GM06990 (cell line): ENCODE measurements at regions not wholly inside any gene's neighbourhood (a gene's known extent, or its start where the extent isn't known, plus 50 kb on each side); places are given as distances from the start of the nearest gene placed in this dataset.

Experiments
- DNase-seq: peaks from one replicate; pipeline ENCODE4 v3.0.0-alpha.2; 2011; ENCODE audit not compliant: insufficient read length; ENCODE audit errors: extremely low read depth
- H3K27me3 ChIP-seq: replicated peaks from 2 replicates; pipeline ENCODE4 v1.6.0; 2011; ENCODE audit warnings: low read length; ENCODE audit not compliant: control insufficient read depth, insufficient read depth
- H3K36me3 ChIP-seq: 2 replicates; pipeline ENCODE4 v1.5.1; 2011; ENCODE audit warnings: low read length; ENCODE audit not compliant: control insufficient read depth, insufficient read depth
- H3K4me3 ChIP-seq: replicated peaks from 2 replicates; pipeline ENCODE4 v1.5.1; 2011; ENCODE audit warnings: low read depth, mild to moderate bottlenecking, control low read depth, low read length
- CTCF ChIP-seq: IDR thresholded peaks from 2 replicates; pipeline ENCODE4 v1.5.1; 2011; ENCODE audit warnings: low read length, control low read depth, mild to moderate bottlenecking, inconsistent platforms; ENCODE audit not compliant: insufficient read depth, poor library complexity, severe bottlenecking

- H3K4me3 ChIP-seq = no peak overlapping the region
- TF ChIP-seq CTCF = no peak
- no peak for DNase-seq
- no peaks in the 10 kb centered on the region for H3K27me3 ChIP-seq
- no peaks in the 10 kb centered on the region for H3K36me3 ChIP-seq
These were observed 52.7 kb upstream of the ALK start for GRCh38 chr2:29974086-29974485.

- Histone ChIP-seq H3K36me3 (no peaks in the 10 kb centered on the region), H3K27me3 (no peaks in the 10 kb centered on the region; the same call in 1 of the 2 replicates), H3K4me3 (no peak overlapping the region)
- DNase-seq = no peak
- no peak for TF ChIP-seq CTCF
These were observed 55.9 kb upstream of the ALK start for GRCh38 chr2:29977284-29977683.

- no peaks in the 10 kb centered on the region; the same call in 1 of the 2 replicates for H3K27me3 ChIP-seq
- H3K36me3 ChIP-seq = no peaks in the 10 kb centered on the region
- DNase-seq = no peak
- no peak overlapping the region for H3K4me3 ChIP-seq
- TF ChIP-seq CTCF = no peak
These were observed 60.0 kb upstream of the ALK start for GRCh38 chr2:29981402-29981801.

- H3K4me3 ChIP-seq = no peak overlapping the region
- H3K36me3 ChIP-seq = no peaks in the 10 kb centered on the region
- H3K27me3 ChIP-seq = no peaks in the 10 kb centered on the region; the same call in 1 of the 2 replicates
- TF ChIP-seq CTCF = no peak
- no peak for DNase-seq
These were observed 61.9 kb upstream of the ALK start for GRCh38 chr2:29983308-29983707.

GRCh38 chr2:29987146-29987545 lies 65.8 kb upstream of the ALK start:
- no peak for TF ChIP-seq CTCF
- no peak for DNase-seq
- no peaks in the 10 kb centered on the region; the same call in 1 of the 2 replicates for H3K27me3 ChIP-seq
- H3K36me3 ChIP-seq = no peaks in the 10 kb centered on the region
- no peak overlapping the region for H3K4me3 ChIP-seq

GRCh38 chr2:29990129-29990528 lies 68.7 kb upstream of the ALK start:
- TF ChIP-seq CTCF = no peak
- H3K27me3 ChIP-seq = no peaks in the 10 kb centered on the region; the same call in 1 of the 2 replicates
- H3K36me3 ChIP-seq = no peaks in the 10 kb centered on the region
- H3K4me3 ChIP-seq = no peak overlapping the region
- no peak for DNase-seq
